Activated T-cell treated with anti-CD3 and anti-CD28 coated beads, Interleukin-2, amount 50 U/mL, for 24 hours (primary cell): ENCODE measurements at regions not wholly inside any gene's neighbourhood (a gene's known extent, or its start where the extent isn't known, plus 50 kb on each side); places are given as distances from the start of the nearest gene placed in this dataset.
"Not testable (repeated sequence)": the region's sequence is repeated elsewhere in the genome, so short reads cannot be mapped to it uniquely, and the experiment has no call there.

Source experiments
- DNase-seq: peaks from one replicate; pipeline ENCODE4 v3.0.0-alpha.2; 2020
- H3K27ac Mint-ChIP-seq: 2 replicates; pipeline ENCODE4 v1.8.0; 2020; ENCODE audit warnings: mild to moderate bottlenecking, mixed read lengths
- H3K27me3 Mint-ChIP-seq: 2 replicates; pipeline ENCODE4 v1.8.0; 2020; ENCODE audit warnings: mixed read lengths
- H3K36me3 Mint-ChIP-seq: 2 replicates; pipeline ENCODE4 v1.8.0; 2020; ENCODE audit warnings: low read depth, mixed read lengths
- H3K4me1 Mint-ChIP-seq: 2 replicates; pipeline ENCODE4 v1.8.0; 2020; ENCODE audit warnings: low read depth, mixed read lengths
- H3K4me3 Mint-ChIP-seq: 2 replicates; pipeline ENCODE4 v1.8.0; 2020; ENCODE audit warnings: mild to moderate bottlenecking, moderate library complexity, mixed read lengths
- H3K9me3 Mint-ChIP-seq: 2 replicates; pipeline ENCODE4 v1.8.0; 2020; ENCODE audit warnings: mixed read lengths

- no peak for DNase-seq
- H3K4me3 Mint-ChIP-seq, result no peak overlapping the region
- H3K36me3 Mint-ChIP-seq, result no peaks in the 10 kb centered on the region
- H3K27me3 Mint-ChIP-seq, result peaks cover 43% of the 10 kb centered on the region
- H3K27ac Mint-ChIP-seq, result no peak overlapping the region
- peaks cover 12% of the 10 kb centered on the region for H3K9me3 Mint-ChIP-seq
- no peaks in the 10 kb centered on the region for H3K4me1 Mint-ChIP-seq
Observed at GRCh38 chrX:15059474-15059873, 186.3 kb downstream of the MOSPD2 start.

DNA sequence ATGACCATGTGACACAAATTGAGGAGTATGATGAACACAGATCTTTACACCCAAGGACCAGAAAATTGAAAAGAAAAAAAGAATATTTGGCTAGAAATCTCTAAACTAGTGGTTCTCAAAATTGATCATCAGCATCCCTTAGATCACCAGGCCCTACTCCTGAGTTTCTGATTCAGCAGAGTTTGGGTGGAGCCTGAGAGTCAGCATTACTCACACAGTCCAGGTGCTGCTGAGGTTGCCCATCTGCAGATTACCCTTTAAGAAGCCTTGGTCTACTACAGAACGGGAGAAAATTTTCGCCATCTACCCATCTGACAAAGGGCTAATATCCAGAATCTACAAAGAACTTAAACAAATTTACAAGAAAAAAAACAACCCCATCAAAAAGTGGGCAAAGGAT lies 182.8 kb downstream of the MOSPD2 start:
- Mint-ChIP-seq H3K27me3 (peaks cover 41% of the 10 kb centered on the region), H3K4me3 (no peak overlapping the region), H3K27ac (no peak overlapping the region), H3K36me3 (no peaks in the 10 kb centered on the region), H3K9me3 (peaks cover 13% of the 10 kb centered on the region), H3K4me1 (no peaks in the 10 kb centered on the region)
- no peak for DNase-seq

GRCh38 chrX:15055146-15055930 lies 182.1 kb downstream of the MOSPD2 start:
- Mint-ChIP-seq H3K27me3 (peaks cover 41% of the 10 kb centered on the region), H3K36me3 (no peaks in the 10 kb centered on the region), H3K9me3 (peaks cover 13% of the 10 kb centered on the region), H3K4me1 (no peaks in the 10 kb centered on the region), H3K27ac (no peak overlapping the region), H3K4me3 (no peak overlapping the region)
- DNase-seq, result no peak

DNA sequence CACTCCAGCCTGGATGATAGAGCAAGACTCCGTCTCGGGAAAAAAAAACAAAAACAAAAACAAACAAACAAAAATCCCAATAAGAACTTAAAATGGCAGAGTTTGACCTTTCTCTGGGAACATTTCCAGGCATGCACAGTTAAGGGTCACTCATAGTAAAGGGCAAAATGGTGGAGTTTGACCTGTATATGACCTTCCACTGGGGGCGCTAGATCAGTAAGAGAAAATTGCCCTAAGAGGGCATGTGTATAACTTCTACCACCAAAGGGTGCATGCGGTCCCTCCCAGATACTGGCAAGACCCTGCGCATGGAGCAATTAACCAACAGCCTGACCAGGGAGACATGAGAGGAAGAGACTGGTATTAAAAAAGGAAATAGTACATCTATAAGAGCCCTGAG lies 177.2 kb downstream of the MOSPD2 start:
- Mint-ChIP-seq H3K4me3 (no peak overlapping the region), H3K36me3 (no peaks in the 10 kb centered on the region), H3K9me3 (peaks cover 8% of the 10 kb centered on the region), H3K27ac (no peak overlapping the region), H3K27me3 (peaks cover 32% of the 10 kb centered on the region), H3K4me1 (no peaks in the 10 kb centered on the region)
- DNase-seq, result no peak

GRCh38 chrX:15043538-15043937 lies 170.3 kb downstream of the MOSPD2 start:
- Mint-ChIP-seq H3K9me3 (no peaks in the 10 kb centered on the region), H3K27me3 (peaks cover 10% of the 10 kb centered on the region), H3K4me1 (peaks cover 8% of the 10 kb centered on the region), H3K4me3 (no peak overlapping the region), H3K27ac (no peak overlapping the region), H3K36me3 (no peaks in the 10 kb centered on the region)
- DNase-seq, result no peak

- peaks cover 11% of the 10 kb centered on the region for H3K4me1 Mint-ChIP-seq
Observed at GRCh38 chrX:15033917-15034316, 160.7 kb downstream of the MOSPD2 start.

GRCh38 chrX:15017491-15017890 lies 144.3 kb downstream of the MOSPD2 start:
- no peak overlapping the region for H3K27ac Mint-ChIP-seq
- no peaks in the 10 kb centered on the region for H3K9me3 Mint-ChIP-seq
- peaks cover 12% of the 10 kb centered on the region for H3K27me3 Mint-ChIP-seq

More at GRCh38 chrX:15033917-15034316, 160.7 kb downstream of the MOSPD2 start:
- peaks cover 2% of the 10 kb centered on the region for H3K9me3 Mint-ChIP-seq
- H3K4me3 Mint-ChIP-seq, result no peak overlapping the region
- no peaks in the 10 kb centered on the region for H3K36me3 Mint-ChIP-seq
- peaks cover 26% of the 10 kb centered on the region for H3K27me3 Mint-ChIP-seq
- H3K27ac Mint-ChIP-seq, result no peak overlapping the region
- DNase-seq, result no peak

GRCh38 chrX:15016051-15016450 lies 142.8 kb downstream of the MOSPD2 start:
- Mint-ChIP-seq H3K27me3 (peaks cover 21% of the 10 kb centered on the region), H3K36me3 (no peaks in the 10 kb centered on the region), H3K9me3 (no peaks in the 10 kb centered on the region), H3K4me1 (no peaks in the 10 kb centered on the region), H3K27ac (no peak overlapping the region), H3K4me3 (no peak overlapping the region)
- no peak for DNase-seq

More at GRCh38 chrX:15017491-15017890, 144.3 kb downstream of the MOSPD2 start:
- Mint-ChIP-seq H3K4me1 (no peaks in the 10 kb centered on the region), H3K4me3 (no peak overlapping the region), H3K36me3 (no peaks in the 10 kb centered on the region)
- no peak for DNase-seq

- Mint-ChIP-seq H3K27me3 (peaks cover 26% of the 10 kb centered on the region), H3K9me3 (no peaks in the 10 kb centered on the region), H3K27ac (no peak overlapping the region), H3K36me3 (no peaks in the 10 kb centered on the region), H3K4me1 (no peaks in the 10 kb centered on the region), H3K4me3 (no peak overlapping the region)
- DNase-seq, result no peak
Observed at GRCh38 chrX:15014281-15014680, 141.1 kb downstream of the MOSPD2 start.

DNA sequence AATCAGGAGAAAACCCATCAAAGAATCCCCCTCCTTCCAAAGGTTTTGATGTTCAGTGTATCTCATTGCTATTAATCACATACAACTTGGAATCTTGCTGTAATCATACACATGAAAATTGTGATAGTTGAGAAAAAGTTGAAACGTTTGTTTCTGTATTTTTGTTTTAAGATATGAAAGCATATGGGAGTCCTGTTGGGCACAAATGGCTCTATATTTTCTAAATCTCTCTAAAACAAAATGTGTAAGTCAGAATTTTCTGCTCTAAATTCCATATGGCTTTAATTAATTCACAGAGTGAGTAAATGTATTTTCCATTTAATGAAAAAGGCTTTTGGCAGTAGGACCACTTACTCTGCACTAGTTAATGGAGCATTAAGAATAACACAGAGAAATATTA lies 140.2 kb downstream of the MOSPD2 start:
- Mint-ChIP-seq H3K36me3 (no peaks in the 10 kb centered on the region), H3K27ac (no peak overlapping the region), H3K4me3 (no peak overlapping the region), H3K4me1 (no peaks in the 10 kb centered on the region), H3K9me3 (no peaks in the 10 kb centered on the region), H3K27me3 (peaks cover 24% of the 10 kb centered on the region)
- DNase-seq, result no peak

DNA sequence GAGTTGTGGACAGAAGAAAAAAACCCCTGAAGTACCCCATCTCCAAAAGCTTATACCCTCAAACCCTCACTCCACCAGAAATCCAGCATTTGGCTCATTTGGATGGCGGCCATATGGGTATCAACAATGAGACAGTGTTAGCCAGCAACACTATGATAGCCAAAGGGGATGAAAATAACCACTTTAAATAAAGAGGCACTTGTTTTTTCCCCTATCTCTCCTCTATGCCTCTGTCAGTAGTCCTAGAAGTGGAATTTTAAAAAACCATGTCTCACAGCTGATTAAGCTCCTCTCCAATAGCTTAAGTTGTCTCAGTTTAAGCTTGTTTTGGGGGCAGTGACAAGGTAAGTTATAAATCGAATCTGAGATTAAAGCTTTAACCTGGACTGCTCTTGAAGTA lies 124.0 kb downstream of the MOSPD2 start:
- Mint-ChIP-seq H3K4me3 (no peak overlapping the region), H3K27ac (no peak overlapping the region), H3K9me3 (peaks cover 3% of the 10 kb centered on the region), H3K4me1 (no peaks in the 10 kb centered on the region), H3K36me3 (no peaks in the 10 kb centered on the region), H3K27me3 (peaks cover 49% of the 10 kb centered on the region)
- no peak for DNase-seq

- H3K4me1 Mint-ChIP-seq, H3K9me3 Mint-ChIP-seq, H3K36me3 Mint-ChIP-seq, DNase-seq, H3K27ac Mint-ChIP-seq, H3K4me3 Mint-ChIP-seq: not testable (repeated sequence)
- peaks cover 45% of the 10 kb centered on the region for H3K27me3 Mint-ChIP-seq
Observed at GRCh38 chrX:14984425-14984824, 111.2 kb downstream of the MOSPD2 start.
